LNCaP clone FGC (cell line): ENCODE measurements at regions not wholly inside any gene's neighbourhood (a gene's known extent, or its start where the extent isn't known, plus 50 kb on each side); places are given as distances from the start of the nearest gene placed in this dataset.

ENCODE experiments used
- DNase-seq: peaks from one replicate; pipeline ENCODE4 v3.0.0-alpha.2; 2011; ENCODE audit warnings: low read depth
- H3K4me3 ChIP-seq: 2 replicates; pipeline ENCODE4 v1.5.1; 2011; ENCODE audit warnings: mild to moderate bottlenecking, low read depth, low read length, control low read depth
- TF ChIP-seq, protein P1 (sequence below): IDR thresholded peaks from 2 replicates; pipeline ENCODE4 v1.5.1; 2012; ENCODE audit warnings: mild to moderate bottlenecking; ENCODE audit not compliant: control insufficient read depth, insufficient read depth; ENCODE audit errors: extremely low read depth

GRCh38 chr2:158042666-158043065, 59.0 kb upstream of the UPP2 start:
- H3K4me3 ChIP-seq: no peak overlapping the region
- no peak for DNase-seq
- TF ChIP-seq, protein P1, sequence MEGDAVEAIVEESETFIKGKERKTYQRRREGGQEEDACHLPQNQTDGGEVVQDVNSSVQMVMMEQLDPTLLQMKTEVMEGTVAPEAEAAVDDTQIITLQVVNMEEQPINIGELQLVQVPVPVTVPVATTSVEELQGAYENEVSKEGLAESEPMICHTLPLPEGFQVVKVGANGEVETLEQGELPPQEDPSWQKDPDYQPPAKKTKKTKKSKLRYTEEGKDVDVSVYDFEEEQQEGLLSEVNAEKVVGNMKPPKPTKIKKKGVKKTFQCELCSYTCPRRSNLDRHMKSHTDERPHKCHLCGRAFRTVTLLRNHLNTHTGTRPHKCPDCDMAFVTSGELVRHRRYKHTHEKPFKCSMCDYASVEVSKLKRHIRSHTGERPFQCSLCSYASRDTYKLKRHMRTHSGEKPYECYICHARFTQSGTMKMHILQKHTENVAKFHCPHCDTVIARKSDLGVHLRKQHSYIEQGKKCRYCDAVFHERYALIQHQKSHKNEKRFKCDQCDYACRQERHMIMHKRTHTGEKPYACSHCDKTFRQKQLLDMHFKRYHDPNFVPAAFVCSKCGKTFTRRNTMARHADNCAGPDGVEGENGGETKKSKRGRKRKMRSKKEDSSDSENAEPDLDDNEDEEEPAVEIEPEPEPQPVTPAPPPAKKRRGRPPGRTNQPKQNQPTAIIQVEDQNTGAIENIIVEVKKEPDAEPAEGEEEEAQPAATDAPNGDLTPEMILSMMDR: no peak

DNA sequence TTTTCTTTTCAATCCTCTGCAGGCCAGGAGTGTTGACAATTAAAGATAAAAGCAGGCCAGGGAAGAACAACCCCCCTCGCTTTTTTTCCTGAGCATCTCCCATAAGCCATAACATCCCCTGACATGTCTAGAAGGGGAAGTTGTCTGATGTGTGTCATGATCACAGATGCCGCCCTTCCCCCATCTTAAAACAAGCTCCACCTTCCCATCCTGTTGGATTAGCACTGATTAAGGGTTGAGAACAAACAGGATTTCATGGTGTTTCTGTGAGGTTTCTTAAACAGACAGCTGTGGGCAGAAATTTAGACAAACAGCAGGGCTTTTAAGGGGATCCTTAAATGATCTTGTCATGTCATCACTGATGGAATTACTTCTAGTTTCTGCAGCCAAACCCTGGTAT, 59.4 kb upstream of the UPP2 start:
- TF ChIP-seq, protein P1: no peak
- DNase-seq: no peak
- no peak overlapping the region for H3K4me3 ChIP-seq

DNA sequence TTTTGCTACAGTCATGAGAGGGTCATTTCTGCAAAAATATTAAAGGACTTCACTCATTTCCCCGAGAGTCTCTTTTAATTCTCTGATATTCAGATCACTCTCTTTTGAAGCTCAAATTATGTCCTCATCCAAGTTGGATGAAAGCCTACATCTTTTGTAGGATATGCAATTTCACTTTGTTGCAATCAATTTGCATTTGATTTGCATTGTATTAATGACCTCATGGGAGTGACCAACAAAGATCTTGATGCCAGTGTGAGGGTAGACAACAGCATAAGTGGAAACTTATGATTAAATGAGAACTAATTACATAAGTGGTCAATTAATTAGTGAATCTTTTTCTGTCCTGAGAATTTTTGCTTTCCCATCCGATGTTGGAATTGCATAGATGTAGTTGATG, 60.3 kb upstream of the UPP2 start:
- no peak overlapping the region for H3K4me3 ChIP-seq
- TF ChIP-seq, protein P1: no peak
- no peak for DNase-seq

DNA sequence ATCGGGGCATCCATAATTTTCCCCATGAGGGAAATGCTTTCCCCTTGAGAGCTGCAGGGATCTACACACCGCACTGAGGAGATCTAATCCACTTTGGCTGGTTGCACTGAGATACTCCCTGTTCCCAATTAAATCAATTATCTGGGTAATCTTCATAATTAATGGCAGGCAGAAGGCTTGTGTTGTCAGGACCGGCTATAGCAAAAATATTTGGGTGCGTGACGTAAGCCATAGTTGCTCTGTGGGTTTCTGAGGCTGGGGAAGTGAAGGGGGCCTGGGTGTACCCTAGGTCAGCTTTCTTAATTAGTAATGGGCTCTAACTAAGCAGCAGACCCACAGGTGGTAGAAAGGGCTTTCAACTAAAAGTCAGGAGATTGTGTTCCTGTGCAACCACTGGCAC, 62.8 kb upstream of the UPP2 start:
- TF ChIP-seq, protein P1: no peak
- no peak overlapping the region for H3K4me3 ChIP-seq
- no peak for DNase-seq

GRCh38 chr2:158034198-158034866, 67.3 kb upstream of the UPP2 start:
- DNase-seq: peak; percentile 79
- TF ChIP-seq, protein P1: peak; percentile 66
- no peak overlapping the region for H3K4me3 ChIP-seq

GRCh38 chr2:158031371-158031770, 70.3 kb upstream of the UPP2 start:
- TF ChIP-seq, protein P1: no peak
- H3K4me3 ChIP-seq: no peak overlapping the region
- no peak for DNase-seq
